Effector memory CD4-positive, alpha-beta T cell (primary cell): ENCODE measurements at regions not wholly inside any gene's neighbourhood (a gene's known extent, or its start where the extent isn't known, plus 50 kb on each side); places are given as distances from the start of the nearest gene placed in this dataset.

Experiments
- DNase-seq, 3 donors: peaks; one replicate each; pipeline ENCODE4 v3.0.0-alpha.2; 2020
- H3K27ac ChIP-seq: 2 replicates; pipeline ENCODE4 v1.7.0; 2013; ENCODE audit warnings: mild to moderate bottlenecking, low read length, moderate library complexity; ENCODE audit not compliant: insufficient read depth, poor library complexity, severe bottlenecking
- H3K27me3 ChIP-seq: replicated peaks from 2 replicates; pipeline ENCODE4 v1.7.0; 2013; ENCODE audit warnings: mild to moderate bottlenecking, low read length; ENCODE audit not compliant: insufficient read depth, control insufficient read depth, poor library complexity, severe bottlenecking
- H3K36me3 ChIP-seq: 2 replicates; pipeline ENCODE4 v1.7.0; 2013; ENCODE audit warnings: mild to moderate bottlenecking, low read length, moderate library complexity; ENCODE audit not compliant: control insufficient read depth, insufficient read depth
- H3K4me1 ChIP-seq: 2 replicates; pipeline ENCODE4 v1.7.0; 2013; ENCODE audit warnings: low read length, mild to moderate bottlenecking; ENCODE audit not compliant: control insufficient read depth, insufficient read depth, poor library complexity, severe bottlenecking
- H3K4me3 ChIP-seq: 2 replicates; pipeline ENCODE4 v1.7.0; 2013; ENCODE audit warnings: low read length, low read depth, mild to moderate bottlenecking; ENCODE audit not compliant: insufficient read depth, poor library complexity, severe bottlenecking
- H3K9me3 ChIP-seq: 2 replicates; pipeline ENCODE4 v1.7.0; 2013; ENCODE audit warnings: mild to moderate bottlenecking, low read length, moderate library complexity; ENCODE audit not compliant: control insufficient read depth

DNA sequence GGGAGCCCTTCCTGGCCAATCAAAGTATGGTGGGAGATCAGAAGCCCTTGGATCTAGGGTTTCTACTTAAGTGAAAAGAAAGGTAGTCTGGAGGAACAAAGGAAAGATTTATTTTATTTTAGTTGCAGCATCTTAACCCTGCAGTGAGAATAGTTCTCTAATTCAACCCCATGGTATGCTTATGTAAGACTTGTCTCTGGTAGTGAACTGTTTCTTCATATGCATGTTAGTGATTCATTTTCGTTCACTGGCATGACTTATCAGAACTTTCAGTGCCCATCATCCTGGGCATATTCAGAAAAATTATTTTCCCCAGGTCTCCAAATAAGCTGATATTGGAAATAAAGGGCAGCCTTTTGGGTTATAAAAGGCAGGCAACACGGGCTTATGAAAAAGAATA lies 1058.8 kb downstream of the NLGN4Y start:
- H3K4me3 ChIP-seq, result no peak overlapping the region
- no peak for DNase-seq
- no peaks in the 10 kb centered on the region for H3K36me3 ChIP-seq
- no peaks in the 10 kb centered on the region for H3K27me3 ChIP-seq
- no peaks in the 10 kb centered on the region for H3K4me1 ChIP-seq
- no peaks in the 10 kb centered on the region for H3K9me3 ChIP-seq
- H3K27ac ChIP-seq, result no peak overlapping the region

DNA sequence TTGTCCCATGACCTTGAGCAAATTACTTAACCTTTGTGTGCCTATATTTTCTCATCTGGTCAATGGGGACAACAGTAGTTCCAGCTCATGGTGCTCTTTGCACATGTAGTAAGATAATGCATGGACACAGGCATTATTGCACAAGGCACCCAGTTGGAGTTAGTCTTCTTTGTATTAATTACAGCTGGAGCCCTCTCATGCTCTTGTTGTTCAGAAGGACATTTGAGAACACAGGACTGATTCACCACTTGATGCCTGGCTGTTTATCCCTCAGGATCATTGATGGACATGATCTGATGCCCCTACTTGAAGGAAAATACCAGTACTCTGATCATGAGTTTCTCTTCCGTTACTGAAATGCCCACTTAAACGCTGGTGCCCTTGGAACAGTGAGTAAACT lies 1068.6 kb downstream of the NLGN4Y start:
- Histone ChIP-seq H3K27ac (no peak overlapping the region), H3K4me3 (no peak overlapping the region), H3K36me3 (no peaks in the 10 kb centered on the region), H3K4me1 (no peaks in the 10 kb centered on the region), H3K9me3 (no peaks in the 10 kb centered on the region), H3K27me3 (no peaks in the 10 kb centered on the region)
- DNase-seq, result no peak

DNA sequence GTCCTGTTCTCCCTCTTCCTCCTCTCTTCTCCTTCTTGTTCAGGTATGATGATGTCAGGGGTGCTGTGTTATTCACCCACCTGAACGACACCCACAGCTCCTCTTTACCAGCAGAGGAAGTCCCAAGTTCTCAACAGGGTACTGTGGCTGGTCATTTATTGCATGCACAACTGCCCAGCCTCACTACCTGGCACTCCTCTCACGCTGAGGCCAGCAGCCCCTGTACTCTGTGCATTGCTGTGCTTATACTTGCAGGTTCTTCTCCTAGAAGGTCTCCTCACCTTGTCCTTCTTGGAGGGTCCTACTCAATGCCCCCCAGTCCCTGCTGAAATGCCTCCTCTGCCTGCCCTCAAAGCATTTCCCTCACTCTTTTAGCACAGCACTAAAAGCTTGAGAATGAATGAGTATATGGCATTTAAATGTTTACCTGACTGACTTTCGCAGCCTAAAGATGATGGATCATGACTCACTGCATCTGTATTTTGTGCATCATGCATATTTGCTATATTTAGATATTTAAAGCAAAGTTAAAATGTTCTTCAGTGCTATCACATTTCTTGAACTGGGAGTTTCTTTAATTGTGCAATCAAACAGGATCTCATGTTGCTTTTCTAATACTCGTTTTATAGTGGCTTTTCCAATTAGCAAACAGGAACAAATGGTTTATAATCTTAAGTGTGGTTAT lies 1069.3 kb downstream of the NLGN4Y start:
- Histone ChIP-seq H3K27ac (no peak overlapping the region), H3K4me3 (no peak overlapping the region), H3K27me3 (no peaks in the 10 kb centered on the region)

DNA sequence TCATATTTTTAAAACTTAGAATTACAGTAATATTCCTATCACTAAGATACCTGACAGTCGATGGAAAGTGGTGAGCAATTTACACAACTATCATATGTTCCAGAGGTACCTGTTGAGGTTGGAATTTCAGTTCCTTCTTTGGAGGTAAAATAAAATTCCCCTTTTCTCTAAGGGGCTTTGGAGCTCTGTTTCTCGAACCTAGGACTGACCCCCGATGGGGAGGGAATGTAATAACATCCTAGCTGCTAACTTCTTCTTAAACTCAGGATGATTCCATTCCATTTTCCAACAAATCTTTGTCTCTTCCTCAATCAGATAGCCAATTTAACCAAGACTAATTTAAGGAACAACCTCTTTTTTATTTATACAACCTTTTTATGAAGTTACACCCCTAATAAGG lies 1069.8 kb downstream of the NLGN4Y start:
- no peak overlapping the region for H3K4me3 ChIP-seq
- no peaks in the 10 kb centered on the region for H3K9me3 ChIP-seq
- H3K4me1 ChIP-seq, result no peaks in the 10 kb centered on the region
- DNase-seq, result no peak
- no peak overlapping the region for H3K27ac ChIP-seq
- no peaks in the 10 kb centered on the region for H3K27me3 ChIP-seq
- no peaks in the 10 kb centered on the region for H3K36me3 ChIP-seq

More for the DNA sequence above, 1069.3 kb downstream of the NLGN4Y start:
- H3K36me3 ChIP-seq, result no peaks in the 10 kb centered on the region
- H3K4me1 ChIP-seq, result no peaks in the 10 kb centered on the region
- H3K9me3 ChIP-seq, result no peaks in the 10 kb centered on the region
- DNase-seq, result no peak

DNA sequence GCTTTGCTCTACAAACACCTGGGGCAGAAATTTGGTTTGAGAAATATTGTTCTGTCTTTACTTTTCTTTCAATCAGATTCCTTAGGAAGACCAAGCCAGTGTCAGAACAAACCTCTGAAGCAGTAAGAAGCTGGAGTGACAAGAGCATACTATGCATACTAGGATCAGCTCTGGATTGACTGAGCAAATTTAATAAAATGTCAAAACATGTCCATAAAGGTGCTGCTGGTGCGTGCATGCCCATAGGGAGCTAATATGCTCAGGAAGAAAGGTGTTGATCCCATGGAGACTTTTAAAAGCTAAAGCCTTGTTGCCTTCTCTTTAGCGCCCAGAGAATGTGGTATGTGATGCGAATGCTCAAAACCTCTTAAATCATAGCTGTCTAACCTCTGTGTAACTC lies 1076.2 kb downstream of the NLGN4Y start:
- Histone ChIP-seq H3K4me3 (no peak overlapping the region), H3K27ac (no peak overlapping the region), H3K27me3 (no peaks in the 10 kb centered on the region), H3K4me1 (no peaks in the 10 kb centered on the region), H3K36me3 (no peaks in the 10 kb centered on the region), H3K9me3 (no peaks in the 10 kb centered on the region)
- no peak for DNase-seq

DNA sequence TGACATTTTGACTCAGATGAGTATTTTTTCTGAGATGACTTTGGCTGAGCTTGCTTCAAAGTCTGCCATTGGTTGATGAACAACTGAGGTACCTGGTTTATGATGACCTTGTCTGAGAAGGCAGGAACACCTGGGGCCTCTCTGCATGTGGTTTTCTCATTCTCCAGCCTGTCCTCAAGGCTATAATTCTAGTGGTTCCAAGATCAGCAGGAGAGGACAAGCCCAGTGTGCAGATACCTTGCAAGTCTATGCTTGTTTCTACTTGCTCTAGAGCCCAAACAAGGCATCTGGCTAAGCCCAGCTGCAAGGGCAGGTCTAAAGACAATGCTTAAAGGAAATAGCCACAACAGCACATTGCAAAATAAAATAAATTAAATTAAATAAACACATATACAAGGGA lies 1100.0 kb downstream of the NLGN4Y start:
- H3K27me3 ChIP-seq, result no peaks in the 10 kb centered on the region
- DNase-seq, result no peak

DNA sequence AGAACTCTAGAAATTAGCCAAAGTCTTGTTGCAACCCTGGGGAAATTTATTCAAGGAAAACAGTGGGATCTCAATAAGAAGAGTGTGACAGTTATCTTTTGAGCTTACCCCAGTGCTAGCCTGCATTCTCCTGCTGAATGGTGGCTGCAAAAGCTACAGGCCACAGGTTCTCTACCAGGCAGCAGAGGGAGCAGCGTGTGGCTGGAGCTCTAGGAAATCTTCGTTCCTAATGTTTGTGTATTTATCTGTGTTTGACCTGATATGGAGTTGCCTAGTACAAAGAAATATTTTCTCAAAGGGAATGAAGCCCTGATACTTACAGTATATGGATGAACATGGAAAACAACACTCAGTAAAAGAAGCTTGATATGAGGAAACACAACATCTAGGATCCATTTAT lies 1100.6 kb downstream of the NLGN4Y start:
- DNase-seq, result no peak
- no peaks in the 10 kb centered on the region for H3K27me3 ChIP-seq
- H3K4me1 ChIP-seq, result no peaks in the 10 kb centered on the region
- H3K36me3 ChIP-seq, result no peaks in the 10 kb centered on the region
- H3K9me3 ChIP-seq, result no peaks in the 10 kb centered on the region
- H3K4me3 ChIP-seq, result no peak overlapping the region
- H3K27ac ChIP-seq, result no peak overlapping the region

More for the DNA sequence above, 1100.0 kb downstream of the NLGN4Y start:
- no peaks in the 10 kb centered on the region for H3K9me3 ChIP-seq
- no peaks in the 10 kb centered on the region for H3K36me3 ChIP-seq
- no peak overlapping the region for H3K27ac ChIP-seq
- no peak overlapping the region for H3K4me3 ChIP-seq
- no peaks in the 10 kb centered on the region for H3K4me1 ChIP-seq

DNA sequence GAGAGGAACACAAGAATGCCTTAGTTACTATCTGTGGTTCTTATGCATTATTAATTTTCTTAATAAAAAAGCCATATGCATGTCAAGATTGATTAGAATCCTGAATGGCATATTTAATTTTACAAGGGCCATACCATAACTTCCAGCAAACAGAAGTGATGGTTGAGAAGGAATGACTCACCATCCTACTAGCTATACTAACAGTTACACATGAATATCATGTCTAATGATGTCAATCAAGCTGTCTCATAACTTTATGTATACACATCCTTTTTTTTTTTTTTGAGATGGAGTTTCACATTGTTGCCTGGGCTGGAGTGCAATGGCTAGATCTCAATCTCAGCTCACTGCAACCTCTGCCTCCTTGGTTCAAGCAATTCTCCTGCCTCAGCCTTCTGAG lies 1123.9 kb downstream of the NLGN4Y start:
- Histone ChIP-seq H3K27me3 (no peaks in the 10 kb centered on the region), H3K36me3 (no peaks in the 10 kb centered on the region), H3K9me3 (no peaks in the 10 kb centered on the region), H3K4me1 (no peaks in the 10 kb centered on the region), H3K4me3 (no peak overlapping the region), H3K27ac (no peak overlapping the region)
- DNase-seq, result no peak

DNA sequence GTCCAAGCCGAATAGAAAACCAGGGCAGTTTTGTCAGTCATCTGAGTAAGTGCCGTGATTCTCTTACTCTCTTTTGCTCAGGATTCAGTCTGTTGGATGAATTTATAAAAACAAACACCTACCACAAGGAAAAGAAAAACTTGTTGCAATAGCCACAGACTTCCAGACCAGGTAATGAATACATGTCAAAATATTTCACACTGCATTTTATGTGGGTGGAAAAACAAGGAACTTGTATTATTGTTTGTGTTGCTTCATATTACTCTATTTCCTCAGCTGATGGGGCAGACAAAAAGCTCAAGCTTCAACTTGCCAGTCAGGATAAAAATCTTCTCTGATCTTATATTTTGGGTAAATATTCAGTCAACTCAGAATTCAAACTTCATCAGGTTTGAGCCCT lies 1125.7 kb downstream of the NLGN4Y start:
- Histone ChIP-seq H3K27me3 (no peaks in the 10 kb centered on the region), H3K27ac (no peak overlapping the region), H3K9me3 (no peaks in the 10 kb centered on the region), H3K4me3 (no peak overlapping the region), H3K4me1 (no peaks in the 10 kb centered on the region), H3K36me3 (no peaks in the 10 kb centered on the region)
- no peak for DNase-seq

DNA sequence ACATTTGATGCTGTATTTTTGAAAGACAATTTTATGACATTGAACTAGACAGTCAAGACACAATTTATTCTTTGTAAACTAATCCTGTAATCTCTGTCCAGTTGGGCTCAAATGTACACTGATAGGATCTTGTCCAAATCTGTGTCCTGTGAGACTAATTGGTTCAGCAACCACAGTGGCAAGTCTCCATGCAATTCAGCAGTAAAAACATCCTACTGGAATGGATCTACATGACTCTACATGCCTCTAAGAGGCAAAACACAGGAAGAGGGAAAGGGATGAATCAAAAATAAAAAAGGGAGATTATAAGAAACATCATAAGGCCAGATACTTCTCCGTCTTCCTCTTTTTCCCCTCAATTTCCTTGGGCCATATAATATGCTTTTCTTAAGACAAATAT lies 1164.2 kb downstream of the NLGN4Y start:
- H3K9me3 ChIP-seq, result no peaks in the 10 kb centered on the region
- no peaks in the 10 kb centered on the region for H3K36me3 ChIP-seq
- H3K4me1 ChIP-seq, result no peaks in the 10 kb centered on the region
- H3K27me3 ChIP-seq, result no peaks in the 10 kb centered on the region
- no peak for DNase-seq
- H3K4me3 ChIP-seq, result no peak overlapping the region
- no peak overlapping the region for H3K27ac ChIP-seq
